ENCODE measurements at regions not wholly inside any gene's neighbourhood (a gene's known extent, or its start where the extent isn't known, plus 50 kb on each side); places are given as distances from the start of the nearest gene placed in this dataset.

DNA sequence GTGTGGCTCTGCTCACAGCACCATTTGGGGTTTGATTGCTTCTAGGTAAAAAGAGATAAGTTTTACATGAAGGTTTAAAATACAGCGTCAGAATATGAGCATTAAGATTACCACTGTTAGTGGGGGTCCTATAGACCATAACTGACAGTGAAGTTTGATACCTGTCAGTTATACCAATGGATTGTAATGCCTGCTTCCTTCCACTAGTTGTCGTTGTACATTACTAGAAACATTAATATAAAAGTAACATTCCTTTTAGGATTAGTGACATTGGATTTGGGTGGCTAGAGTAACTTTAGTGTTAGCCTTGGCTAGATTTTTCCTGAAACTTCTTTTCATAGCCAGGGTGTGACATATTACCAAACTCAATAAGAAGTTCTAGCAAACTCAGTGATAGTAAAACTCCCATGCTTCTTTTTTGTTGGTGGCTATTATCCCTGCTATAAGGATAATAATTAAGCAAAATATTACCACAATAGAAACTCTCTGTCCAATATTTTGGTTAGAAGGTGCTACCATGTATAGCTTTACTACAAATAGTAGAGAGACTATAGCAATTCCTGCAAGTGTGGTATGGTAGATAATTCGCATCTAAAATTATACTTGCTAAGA, 57.1 kb downstream of the FAM181B start:
- no peak for DNase-seq (ENCODE audit: low read depth)

DNA sequence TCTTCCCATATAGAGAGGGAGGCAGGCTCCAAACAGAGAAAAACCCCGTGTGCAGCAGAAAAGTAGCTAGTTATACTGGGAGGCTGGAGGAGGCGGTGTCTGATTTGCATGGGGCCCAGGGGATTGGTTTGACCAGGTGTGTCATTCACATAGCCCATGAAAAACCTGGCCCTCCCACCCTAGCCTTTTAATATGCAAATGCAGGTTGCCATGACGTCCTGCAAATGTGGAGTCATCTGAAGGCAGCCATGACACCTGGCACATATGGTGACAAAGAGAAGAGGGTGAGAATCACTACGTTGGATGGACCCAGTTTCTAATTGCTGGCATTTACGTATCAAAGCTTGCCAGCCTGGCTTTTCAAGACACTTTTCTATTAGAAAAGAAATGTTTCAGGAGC, 57.8 kb downstream of the FAM181B start:
- DNase-seq (ENCODE audit: low read depth), result no peak

DNA sequence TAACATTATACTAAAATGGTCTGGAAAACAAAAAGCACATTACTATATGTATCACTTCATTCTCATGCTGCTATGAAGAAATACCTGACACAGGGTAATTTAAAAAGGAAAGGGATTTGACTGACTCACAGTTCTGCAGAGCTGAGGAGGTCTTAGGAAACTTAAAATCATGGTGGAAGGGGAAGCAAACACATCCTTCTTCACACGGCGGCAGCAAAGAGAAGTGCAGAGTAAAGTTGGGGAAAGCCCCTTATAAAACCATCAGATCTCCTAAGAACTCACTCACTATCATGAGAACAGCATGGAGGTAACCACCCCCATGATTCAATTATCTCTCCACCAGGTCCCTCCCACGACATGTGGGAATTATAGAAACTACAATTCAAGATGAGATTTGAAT, 60.0 kb downstream of the FAM181B start:
- DNase-seq (ENCODE audit: low read depth), result no peak

DNA sequence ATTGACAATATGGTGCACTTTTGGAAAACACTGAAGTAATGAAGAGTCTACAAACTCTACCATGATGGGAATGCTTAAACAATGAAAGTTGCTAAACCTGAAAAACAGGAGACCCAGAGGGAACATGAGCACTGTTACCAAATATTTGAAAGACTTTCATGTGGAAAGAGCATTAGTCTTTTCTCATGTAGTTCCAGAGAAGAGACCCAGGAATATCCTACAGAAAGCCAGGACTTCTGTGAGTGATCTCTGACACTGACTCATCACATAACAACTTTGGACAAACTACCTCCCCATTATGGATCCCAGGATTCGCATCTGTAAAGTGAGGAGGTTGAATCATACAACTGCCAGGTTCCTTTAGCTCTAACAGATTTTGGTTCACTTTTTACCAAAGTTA, 62.2 kb downstream of the FAM181B start:
- DNase-seq (ENCODE audit: low read depth), result no peak

DNA sequence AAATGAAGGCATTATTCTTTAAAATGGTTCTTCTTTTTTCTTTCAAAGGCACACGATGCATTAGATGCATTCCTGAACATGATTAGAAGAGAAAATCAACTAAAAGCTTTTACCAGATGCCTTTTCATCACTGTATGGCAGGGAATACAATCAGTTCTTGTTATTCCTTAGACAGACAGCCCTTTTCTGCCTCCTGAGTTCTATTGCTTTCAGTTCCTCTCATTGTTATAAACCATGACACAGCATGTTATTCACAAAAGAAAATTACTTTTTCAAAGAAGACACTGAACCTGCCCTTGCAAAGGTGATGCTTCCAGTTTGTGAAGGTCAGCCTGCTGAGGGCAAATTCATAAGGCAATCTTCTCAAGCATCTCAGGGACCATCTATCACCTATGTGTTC, 70.1 kb downstream of the FAM181B start:
- DNase-seq (ENCODE audit: low read depth), result no peak

DNA sequence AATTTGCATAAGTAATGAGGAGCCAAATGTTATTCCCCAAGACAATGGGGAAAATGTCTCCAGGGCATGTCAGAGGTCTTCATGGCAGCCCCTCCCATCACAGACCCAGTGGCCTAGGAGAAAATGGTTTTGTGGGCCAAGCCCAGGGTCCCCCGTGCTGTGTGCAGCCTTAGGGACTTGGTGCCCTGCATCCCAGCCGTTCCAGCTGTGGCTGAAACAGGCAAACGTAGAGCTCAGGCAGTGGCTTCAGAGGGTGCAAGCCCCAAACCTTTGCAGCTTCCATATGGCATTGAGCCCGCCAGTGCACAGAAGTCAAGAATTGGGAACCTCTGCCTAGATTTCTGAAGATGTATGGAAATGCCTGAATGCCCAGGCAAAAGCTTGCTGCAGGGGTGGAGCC, 79.9 kb downstream of the FAM181B start:
- DNase-seq (ENCODE audit: low read depth), result no peak

DNA sequence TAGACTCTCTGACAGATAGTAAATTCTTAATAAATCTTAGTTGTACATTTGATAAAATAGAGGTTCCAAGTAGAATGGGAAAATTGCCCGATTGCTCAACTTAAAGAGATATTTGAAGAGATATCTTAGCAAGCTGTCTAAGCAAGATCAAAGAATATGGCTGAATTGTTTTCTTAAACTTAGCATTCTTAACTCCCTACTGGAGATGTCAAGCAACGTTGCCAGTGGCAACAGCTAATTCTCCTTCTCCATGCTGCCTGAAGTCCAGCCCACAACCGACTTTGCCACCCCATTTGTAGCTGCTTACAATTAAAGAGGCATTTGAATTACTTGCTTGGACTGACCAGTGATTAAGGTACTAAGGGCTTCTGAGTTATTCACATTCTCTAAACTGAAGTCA, 94.4 kb downstream of the FAM181B start:
- no peak for DNase-seq (ENCODE audit: low read depth)

DNA sequence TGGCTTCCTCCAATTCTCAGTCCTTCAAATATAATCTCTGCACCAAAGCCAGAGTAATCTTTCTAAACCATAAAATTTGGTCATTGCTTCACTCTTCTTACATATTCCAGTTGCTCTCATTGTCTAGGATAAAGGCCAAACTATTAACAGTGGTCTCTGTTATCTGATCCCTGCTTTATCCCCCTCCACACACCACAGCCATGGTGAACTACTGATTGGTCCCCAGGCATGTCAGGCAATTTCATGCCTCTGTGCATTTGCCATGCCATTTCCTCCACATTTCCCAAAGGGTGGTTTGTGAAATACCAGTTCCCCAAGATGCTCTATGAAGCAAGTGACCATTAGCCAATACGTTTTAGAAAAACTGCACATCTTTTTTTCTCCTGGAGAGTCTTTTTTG, 97.0 kb downstream of the FAM181B start:
- no peak for DNase-seq (ENCODE audit: low read depth)

DNA sequence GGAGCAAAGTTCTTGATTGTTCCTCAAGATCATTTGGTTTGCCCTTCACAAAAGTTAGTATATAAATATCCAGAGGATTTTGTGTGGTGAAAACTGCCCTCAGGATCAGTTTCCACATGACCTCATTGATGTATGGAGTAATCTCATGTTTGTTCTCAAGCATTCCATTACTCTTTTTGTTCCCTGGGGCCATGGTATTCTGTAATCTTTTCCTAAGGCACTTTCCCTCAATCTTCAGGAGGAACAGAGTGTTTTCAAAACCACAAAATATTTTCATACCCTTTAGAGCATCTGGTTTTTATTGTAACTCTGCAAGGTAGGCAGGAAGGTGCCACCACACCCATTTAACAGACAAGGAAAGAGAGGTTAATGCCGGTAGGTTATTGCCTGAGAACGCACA, 99.6 kb downstream of the FAM181B start:
- DNase-seq (ENCODE audit: low read depth), result no peak

DNA sequence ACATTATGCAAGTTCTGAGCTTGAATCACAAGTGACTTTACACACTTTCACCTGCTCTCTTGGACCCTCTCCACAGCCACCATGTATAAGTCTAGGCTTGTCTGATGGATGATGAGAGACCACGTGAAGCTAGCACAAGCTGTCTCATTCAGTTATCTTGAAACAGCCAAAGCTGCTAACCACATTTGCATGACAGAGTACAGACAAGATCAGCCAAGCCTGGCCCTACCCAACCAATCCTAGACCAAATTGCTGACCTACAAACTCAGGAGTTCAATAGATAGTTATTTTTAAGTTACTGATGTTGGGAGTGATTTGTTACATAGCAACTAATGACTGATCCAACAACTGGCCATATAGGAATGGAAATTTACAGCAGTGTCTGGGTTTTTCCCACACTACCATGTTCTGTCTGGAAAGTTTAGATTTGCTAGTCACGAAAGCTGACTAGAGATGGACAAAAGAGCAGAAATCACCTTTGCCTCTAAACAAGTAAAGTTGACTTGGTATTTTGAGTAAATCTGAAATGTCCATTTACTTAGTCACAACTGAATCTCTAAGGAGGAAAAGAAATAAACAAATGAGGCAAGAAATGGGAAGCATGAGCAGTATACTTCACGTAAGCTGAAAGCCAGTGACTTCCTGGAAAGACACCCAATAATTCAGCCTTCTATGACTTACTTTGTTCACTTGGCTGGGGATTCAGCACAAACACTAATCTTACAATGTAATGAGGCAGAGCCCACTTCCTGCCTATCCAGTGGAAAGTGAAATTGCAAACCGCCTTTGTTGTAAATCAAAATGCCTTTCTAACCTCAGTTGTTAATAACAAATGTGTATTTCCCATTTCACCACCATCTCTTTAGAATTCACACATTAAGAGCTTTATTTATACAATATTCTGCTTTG, 101.7 kb downstream of the FAM181B start:
- DNase-seq (ENCODE audit: low read depth), result no peak

DNA sequence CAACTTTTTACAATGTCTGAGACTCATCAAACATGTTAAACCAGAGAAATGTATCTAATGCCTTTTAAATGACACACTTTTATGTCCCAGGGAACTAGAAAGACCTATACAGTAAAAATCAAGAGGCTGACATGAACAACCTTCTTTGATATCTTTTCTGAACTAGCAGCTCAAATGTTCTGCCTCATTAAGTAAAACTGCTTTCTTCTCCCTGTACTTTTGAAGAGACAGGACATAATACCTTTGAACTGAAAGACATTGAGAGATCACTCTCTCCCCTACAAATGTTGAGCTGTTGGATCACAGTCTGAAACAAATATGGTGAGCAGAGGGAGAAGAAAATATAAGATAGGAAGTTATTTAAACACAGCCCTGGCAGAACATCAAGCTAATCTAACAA, 123.0 kb downstream of the FAM181B start:
- DNase-seq (ENCODE audit: low read depth), result no peak

DNA sequence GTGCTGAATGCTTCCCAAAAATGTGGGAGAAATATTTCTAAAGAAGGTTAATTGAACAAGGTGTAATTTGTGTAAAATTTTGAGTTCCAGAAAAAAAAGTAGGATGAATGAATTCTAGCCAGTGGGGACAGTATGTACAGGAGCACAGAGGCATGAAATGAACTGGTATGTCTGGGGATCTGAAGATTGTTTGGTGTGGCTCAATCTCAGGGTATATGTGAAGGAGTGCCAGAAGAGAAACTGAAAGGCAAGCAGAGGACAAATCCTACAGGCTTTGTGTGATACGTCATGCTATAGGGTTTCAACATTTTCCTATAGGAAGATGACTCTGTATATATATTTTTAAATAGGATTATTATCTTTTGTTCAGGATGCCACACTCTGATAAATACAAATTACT, 126.9 kb downstream of the FAM181B start:
- DNase-seq (ENCODE audit: low read depth), result no peak

DNA sequence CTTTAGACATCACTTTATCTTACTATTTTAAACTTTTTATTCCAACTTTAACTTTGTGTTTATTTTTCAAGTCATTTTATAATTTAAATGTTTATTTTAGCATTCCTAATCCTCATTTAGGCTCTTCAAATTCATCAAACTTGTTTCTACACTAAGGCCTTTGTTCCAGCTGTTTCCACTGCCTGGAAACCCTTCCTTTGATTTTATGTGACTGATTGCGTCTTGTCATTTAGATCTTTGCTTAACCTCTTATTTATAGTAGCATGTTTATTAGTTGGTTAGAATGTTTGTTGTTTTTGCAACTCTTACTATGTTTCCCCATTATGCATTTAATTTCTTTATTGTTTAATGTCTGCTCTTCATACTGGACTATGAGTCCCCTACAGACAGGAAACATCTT, 132.0 kb downstream of the FAM181B start:
- no peak for DNase-seq (ENCODE audit: low read depth)

DNA sequence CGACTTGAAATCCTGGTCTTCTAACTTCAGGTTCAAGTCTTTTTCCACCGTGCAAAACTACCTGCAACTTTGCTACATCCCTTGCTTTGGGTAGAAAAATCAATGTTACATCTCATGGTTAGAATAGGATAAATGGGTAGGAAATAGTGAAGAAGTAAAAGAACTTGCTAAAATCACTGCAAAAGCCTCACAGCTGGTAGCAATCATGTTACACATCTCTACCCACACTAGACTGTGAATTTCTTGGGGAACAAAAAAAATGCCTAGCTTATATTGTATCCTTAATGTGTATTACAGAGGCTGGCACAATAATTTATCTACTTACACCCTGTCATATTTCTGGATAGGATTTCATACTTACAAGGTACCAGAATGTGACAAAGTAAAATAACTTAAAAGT, 133.8 kb downstream of the FAM181B start:
- DNase-seq (ENCODE audit: low read depth), result no peak

DNA sequence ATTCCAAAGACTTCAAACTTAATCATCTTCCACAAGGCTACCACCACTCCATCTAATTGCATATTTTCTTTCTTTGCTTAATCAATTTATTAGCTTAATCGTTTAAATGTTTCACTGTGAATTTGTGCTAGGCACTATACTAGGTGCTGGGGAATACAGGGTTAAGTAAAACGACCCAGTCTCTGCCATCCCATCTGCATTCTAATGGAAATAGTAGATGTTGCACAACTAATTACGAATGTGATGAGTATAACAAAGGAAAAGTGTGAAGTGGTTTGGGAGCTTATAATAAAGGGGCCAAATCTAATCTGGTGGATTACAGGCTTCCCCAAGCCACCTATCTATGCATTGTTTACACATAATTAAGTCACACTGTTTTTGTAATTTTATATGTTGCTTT, 147.1 kb downstream of the FAM181B start:
- no peak for DNase-seq (ENCODE audit: low read depth)

DNA sequence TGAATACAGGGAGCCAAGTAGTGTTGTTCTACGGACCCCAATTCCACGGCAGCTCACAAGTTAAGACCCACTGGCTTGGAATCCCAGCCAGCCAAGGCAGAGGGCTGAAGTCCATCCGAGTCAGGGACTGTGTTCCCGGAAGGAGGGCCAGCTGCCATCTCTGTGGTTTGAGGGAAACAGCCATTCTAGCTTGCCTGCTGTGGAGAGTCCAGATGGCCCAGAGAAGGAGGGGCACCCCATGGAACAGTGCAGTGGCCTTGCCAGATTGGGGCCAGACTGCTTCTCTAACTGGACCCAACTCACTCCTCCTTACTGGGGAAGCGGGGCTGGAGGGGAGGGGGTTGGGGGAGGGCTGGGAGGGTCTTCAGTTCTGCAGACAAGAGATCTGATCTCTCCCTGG, 156.4 kb downstream of the FAM181B start:
- no peak for DNase-seq (ENCODE audit: low read depth)

DNA sequence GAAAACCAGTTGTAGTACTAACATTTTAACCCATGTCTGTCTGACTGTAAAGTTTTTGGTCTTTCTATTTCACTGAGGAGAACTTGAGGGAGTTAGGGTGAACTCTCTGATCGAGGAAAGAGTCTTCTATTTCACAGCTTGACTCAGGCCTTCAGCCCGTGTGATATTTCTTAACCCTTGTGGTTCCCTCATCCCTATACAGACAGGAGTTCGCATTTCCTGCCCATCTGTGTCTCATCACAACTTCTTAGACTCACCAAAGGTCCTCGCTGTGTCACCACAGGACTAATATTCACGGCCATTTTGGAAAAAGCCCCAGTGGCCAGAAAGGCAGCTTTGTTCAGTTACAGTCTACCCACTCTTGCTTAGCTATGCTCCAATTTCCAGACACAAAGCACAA, 172.8 kb downstream of the FAM181B start:
- no peak for DNase-seq (ENCODE audit: low read depth)

DNA sequence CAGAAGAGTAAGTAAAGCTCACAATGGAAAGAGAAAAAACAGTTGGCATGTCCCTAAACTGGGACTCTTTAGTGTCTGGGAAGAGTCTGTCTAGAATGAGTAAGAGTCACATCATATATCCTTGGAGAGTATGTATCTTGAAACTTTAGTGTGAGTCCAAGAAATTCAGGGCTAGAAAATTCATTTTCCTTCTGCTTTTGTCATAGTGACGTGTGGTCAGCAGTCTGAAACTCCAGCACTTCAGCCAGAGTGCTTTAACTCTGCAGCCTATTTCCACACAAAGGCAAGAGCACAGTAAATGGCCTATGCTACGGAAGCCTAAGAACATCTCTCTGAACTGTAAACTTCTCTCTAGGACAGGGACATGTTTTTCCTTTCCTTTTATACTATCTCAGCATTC, 174.1 kb downstream of the FAM181B start:
- no peak for DNase-seq (ENCODE audit: low read depth)

DNA sequence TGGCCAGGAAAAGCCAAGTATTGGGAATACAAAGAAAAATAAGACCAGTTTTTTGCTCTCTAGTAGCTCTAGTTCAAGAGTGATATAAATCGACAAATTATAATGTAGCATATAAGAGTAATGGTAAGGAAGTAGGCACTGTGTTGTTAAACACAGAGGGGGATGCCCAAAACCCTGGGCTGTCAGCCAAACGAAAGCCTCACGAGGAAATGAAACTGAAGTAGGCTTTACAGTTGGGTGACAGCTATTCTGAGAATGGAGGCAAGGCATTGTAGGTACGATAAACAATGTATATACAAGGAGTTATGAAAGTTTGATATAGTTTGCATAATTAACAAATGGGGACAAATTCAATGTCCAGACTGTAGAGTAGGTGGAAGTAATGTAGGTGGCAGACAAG, 176.4 kb downstream of the FAM181B start:
- DNase-seq (ENCODE audit: low read depth), result no peak

DNA sequence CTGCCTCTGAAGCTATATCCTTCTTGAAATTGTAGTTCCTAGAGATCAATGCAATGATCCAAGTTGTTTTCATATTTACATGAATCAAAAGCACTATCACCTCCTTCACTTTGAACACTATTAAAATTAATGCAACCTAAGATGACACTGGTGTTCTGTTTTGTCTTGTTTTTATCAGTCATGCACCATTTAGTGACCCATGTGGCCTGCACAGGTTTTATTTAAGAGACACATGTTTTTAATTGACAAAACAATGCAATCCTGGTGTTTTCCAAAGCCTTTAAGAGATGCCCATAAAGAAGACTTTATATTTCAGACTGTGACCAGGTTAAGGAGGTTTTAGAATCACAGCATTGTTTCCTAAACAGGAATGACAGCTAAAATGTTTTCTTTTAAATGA, 177.5 kb downstream of the FAM181B start:
- DNase-seq (ENCODE audit: low read depth), result no peak

DNA sequence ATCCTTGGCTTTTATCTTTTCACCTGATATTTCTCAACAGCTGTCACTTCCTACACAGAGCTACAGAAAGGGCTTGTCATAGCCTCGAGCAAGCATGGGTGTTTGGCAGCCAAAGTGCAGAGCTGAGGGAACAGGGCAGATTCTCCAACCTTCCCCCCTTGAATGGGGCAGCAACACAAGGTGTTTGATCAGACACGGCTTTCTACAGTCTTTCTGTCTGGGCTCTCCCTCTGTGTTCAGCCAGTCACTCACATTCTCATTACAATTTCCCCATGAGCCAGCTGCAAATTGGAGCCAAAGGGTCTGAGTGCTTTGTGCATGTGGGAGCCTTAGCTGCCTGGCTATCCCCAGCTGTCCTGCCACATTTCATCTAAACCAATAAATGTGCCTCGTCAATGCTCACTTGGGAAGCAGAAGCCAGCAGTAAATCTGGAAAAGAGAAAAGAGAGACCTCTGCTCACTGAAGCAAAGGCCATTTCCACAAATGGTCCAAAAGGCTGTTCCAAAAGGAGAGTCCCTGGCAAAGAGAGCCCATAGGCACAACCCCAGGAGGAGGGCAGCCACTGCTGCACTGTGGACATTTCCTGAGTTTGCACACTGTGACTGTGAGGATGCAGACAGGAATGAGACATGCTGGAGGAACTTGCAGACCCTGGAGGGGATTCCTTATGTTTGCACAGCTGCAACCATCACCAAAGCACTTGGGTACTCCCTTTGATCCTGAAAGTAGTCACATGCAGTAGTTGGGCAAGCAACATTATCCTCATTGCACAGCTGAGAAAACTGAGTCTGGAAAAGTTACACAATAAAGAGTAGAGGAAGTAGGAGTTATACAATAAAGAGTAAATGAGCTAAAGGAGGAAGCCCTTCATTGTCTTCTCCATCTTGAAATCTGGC, 186.8 kb downstream of the FAM181B start:
- DNase-seq (ENCODE audit: low read depth), result no peak

DNA sequence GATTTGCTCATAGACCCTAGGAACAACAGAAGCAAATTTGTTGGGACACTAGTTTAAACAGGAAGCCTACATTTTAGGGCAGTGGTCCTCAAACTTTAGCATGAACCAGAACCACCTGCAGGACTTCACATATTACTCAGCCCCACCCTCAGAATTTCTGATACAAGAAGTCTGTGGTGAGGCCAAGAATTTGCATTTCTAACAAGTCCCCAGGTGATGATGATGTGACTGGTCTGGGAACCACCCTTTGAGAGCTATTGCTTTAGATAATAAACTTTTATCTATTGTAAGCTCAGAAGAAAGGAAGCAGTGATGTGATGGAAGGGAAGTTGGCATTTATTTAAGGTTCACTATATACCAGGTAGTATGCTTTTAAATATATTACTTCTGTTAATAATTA, 194.0 kb downstream of the FAM181B start:
- no peak for DNase-seq (ENCODE audit: low read depth)

DNA sequence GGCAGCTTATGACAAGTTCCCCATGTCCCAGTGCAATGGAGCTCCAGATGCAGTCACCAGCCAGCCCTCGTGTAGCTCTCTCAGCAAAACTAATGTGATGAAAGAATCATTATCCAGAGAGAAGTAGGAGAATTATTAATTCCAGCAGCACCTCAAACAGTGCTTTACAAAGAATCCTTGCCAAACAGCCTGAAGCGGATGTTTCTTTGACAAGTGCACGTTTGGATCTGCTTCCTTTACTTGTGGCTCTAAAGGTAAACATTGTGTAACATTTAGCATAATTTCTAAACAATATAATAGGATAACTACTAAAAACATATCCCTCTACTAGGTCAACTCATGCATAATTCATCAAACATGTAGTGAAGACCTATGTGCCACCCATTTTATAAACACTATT, 197.0 kb downstream of the FAM181B start:
- no peak for DNase-seq (ENCODE audit: low read depth)
